ENCODE measurements at regions not wholly inside any gene's neighbourhood (a gene's known extent, or its start where the extent isn't known, plus 50 kb on each side); places are given as distances from the start of the nearest gene placed in this dataset.

DNA sequence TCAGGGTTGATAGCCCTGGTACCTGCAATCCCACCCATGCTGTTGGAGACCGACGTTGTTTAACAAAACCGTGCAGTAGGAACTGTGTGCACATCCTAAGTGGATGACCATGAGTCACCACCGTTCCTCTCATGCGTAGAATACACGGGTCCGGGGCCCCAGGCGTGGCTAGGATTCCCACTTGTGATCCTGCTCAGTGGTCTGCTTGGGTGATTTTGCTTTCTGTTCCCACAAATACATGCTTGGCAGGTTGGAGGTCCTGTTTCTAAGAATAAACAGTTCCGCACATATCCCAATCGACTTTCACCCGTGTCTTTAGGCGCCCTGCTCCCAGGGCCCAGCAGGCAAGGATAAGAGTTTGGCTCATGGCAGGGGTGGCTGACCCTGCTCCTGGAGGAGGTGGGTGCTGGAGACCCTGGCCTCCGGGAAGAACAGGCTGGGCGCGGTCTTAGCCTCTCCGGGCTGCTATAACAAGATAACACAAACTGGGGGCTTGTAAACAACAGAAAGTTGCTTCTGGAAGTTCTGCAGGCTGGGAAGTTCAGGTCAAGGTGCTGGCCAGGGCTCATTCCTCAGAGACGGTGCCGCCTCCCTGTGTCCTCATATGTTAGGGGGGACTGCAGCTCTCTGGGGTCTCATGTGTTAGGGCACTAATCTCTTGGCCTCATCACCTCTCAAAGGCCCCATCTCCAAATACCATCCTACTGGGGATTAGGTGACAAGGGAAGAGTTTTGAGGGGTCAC is 1028.3 kb downstream of the BRD1 start:
- TF ChIP-seq POLR2AphosphoS5 (IDR thresholded peaks at IDR 0.05), result no peak
- no peak for TF ChIP-seq POLR2A (IDR thresholded peaks at IDR 0.05)
- TF ChIP-seq, protein P1, sequence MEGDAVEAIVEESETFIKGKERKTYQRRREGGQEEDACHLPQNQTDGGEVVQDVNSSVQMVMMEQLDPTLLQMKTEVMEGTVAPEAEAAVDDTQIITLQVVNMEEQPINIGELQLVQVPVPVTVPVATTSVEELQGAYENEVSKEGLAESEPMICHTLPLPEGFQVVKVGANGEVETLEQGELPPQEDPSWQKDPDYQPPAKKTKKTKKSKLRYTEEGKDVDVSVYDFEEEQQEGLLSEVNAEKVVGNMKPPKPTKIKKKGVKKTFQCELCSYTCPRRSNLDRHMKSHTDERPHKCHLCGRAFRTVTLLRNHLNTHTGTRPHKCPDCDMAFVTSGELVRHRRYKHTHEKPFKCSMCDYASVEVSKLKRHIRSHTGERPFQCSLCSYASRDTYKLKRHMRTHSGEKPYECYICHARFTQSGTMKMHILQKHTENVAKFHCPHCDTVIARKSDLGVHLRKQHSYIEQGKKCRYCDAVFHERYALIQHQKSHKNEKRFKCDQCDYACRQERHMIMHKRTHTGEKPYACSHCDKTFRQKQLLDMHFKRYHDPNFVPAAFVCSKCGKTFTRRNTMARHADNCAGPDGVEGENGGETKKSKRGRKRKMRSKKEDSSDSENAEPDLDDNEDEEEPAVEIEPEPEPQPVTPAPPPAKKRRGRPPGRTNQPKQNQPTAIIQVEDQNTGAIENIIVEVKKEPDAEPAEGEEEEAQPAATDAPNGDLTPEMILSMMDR (IDR thresholded peaks at IDR 0.05), result no peak
